Nephron progenitor cell (in vitro differentiated cells): ENCODE measurements at regions not wholly inside any gene's neighbourhood (a gene's known extent, or its start where the extent isn't known, plus 50 kb on each side); places are given as distances from the start of the nearest gene placed in this dataset.

ENCODE experiments used
- DNase-seq: peaks from one replicate; pipeline ENCODE4 v3.0.0; 2021
- H3K27ac Mint-ChIP-seq: 2 replicates; pipeline ENCODE4 v1.8.0; 2021; ENCODE audit warnings: mild to moderate bottlenecking, moderate library complexity, mixed read lengths
- H3K27me3 Mint-ChIP-seq: 2 replicates; pipeline ENCODE4 v1.8.0; 2021; ENCODE audit warnings: mild to moderate bottlenecking, low read depth, mixed read lengths; ENCODE audit not compliant: poor library complexity
- H3K36me3 Mint-ChIP-seq: 2 replicates; pipeline ENCODE4 v1.8.0; 2021; ENCODE audit warnings: low read depth, mixed read lengths
- H3K4me1 Mint-ChIP-seq: 2 replicates; pipeline ENCODE4 v1.8.0; 2021; ENCODE audit warnings: mixed read lengths
- H3K4me3 Mint-ChIP-seq: 2 replicates; pipeline ENCODE4 v1.8.0; 2021; ENCODE audit warnings: mild to moderate bottlenecking, moderate library complexity, mixed read lengths
- H3K9me3 Mint-ChIP-seq: 2 replicates; pipeline ENCODE4 v1.8.0; 2021; ENCODE audit warnings: mild to moderate bottlenecking, moderate library complexity, mixed read lengths
- CTCF ChIP-seq: fragments of 200-600 bp; sonication (generic); IDR thresholded peaks from 2 replicates; pipeline ENCODE4 v1.5.0; 2021; ENCODE audit warnings: antibody characterized with exemption

GRCh38 chr12:43294916-43295315 lies 257.1 kb downstream of the ADAMTS20 start:
- Mint-ChIP-seq H3K4me3 (no peak overlapping the region), H3K27ac (no peak overlapping the region), H3K4me1 (peaks cover 10% of the 10 kb centered on the region), H3K27me3 (no peaks in the 10 kb centered on the region), H3K9me3 (peaks cover 20% of the 10 kb centered on the region), H3K36me3 (peaks cover 11% of the 10 kb centered on the region)
- no peak for TF ChIP-seq CTCF
- no peak for DNase-seq

- TF ChIP-seq CTCF: no peak
- Mint-ChIP-seq H3K36me3 (peaks cover 11% of the 10 kb centered on the region), H3K4me3 (no peak overlapping the region), H3K27ac (no peak overlapping the region), H3K9me3 (peaks cover 13% of the 10 kb centered on the region), H3K27me3 (no peaks in the 10 kb centered on the region), H3K4me1 (peaks cover 18% of the 10 kb centered on the region)
- no peak for DNase-seq
Measured at GRCh38 chr12:43294147-43294546, 257.9 kb downstream of the ADAMTS20 start.

- peaks cover 11% of the 10 kb centered on the region for H3K36me3 Mint-ChIP-seq
- H3K4me3 Mint-ChIP-seq: no peak overlapping the region
- H3K9me3 Mint-ChIP-seq: peaks cover 13% of the 10 kb centered on the region
- H3K27me3 Mint-ChIP-seq: no peaks in the 10 kb centered on the region
- H3K27ac Mint-ChIP-seq: no peak overlapping the region
- peaks cover 25% of the 10 kb centered on the region for H3K4me1 Mint-ChIP-seq
- DNase-seq: no peak
- TF ChIP-seq CTCF: no peak
Measured at GRCh38 chr12:43293396-43293795, 258.6 kb downstream of the ADAMTS20 start.

- Mint-ChIP-seq H3K4me3 (no peak overlapping the region), H3K4me1 (peaks cover 32% of the 10 kb centered on the region), H3K36me3 (peaks cover 11% of the 10 kb centered on the region), H3K27me3 (no peaks in the 10 kb centered on the region), H3K9me3 (peaks cover 13% of the 10 kb centered on the region), H3K27ac (peak overlapping the region; percentile 10)
- no peak for TF ChIP-seq CTCF
- DNase-seq: no peak
Measured at GRCh38 chr12:43292699-43293098, 259.3 kb downstream of the ADAMTS20 start.

- Mint-ChIP-seq H3K36me3 (peaks cover 11% of the 10 kb centered on the region), H3K4me1 (peaks cover 44% of the 10 kb centered on the region), H3K9me3 (peaks cover 10% of the 10 kb centered on the region), H3K27me3 (no peaks in the 10 kb centered on the region), H3K27ac (no peak overlapping the region), H3K4me3 (no peak overlapping the region)
- no peak for DNase-seq
- TF ChIP-seq CTCF: no peak
Measured at GRCh38 chr12:43291516-43291915, 260.5 kb downstream of the ADAMTS20 start.

- Mint-ChIP-seq H3K4me3 (no peak overlapping the region), H3K4me1 (peaks cover 46% of the 10 kb centered on the region), H3K36me3 (peaks cover 11% of the 10 kb centered on the region), H3K9me3 (peaks cover 10% of the 10 kb centered on the region), H3K27me3 (no peaks in the 10 kb centered on the region), H3K27ac (no peak overlapping the region)
- TF ChIP-seq CTCF: no peak
- no peak for DNase-seq
Measured at GRCh38 chr12:43290836-43291235, 261.2 kb downstream of the ADAMTS20 start.
